HG03565 (cell line): ENCODE measurements at regions not wholly inside any gene's neighbourhood (a gene's known extent, or its start where the extent isn't known, plus 50 kb on each side); places are given as distances from the start of the nearest gene placed in this dataset.
"Not testable (repeated sequence)": the region's sequence is repeated elsewhere in the genome, so short reads cannot be mapped to it uniquely, and the experiment has no call there.

Source experiments
- ATAC-seq: cut with Tn5 transposase; IDR thresholded peaks from one replicate; pipeline ENCODE4 v1.9.1; 2021; ENCODE audit warnings: mild to moderate bottlenecking, moderate library complexity; ENCODE audit not compliant: unreplicated experiment

- no peak for ATAC-seq
Observed at GRCh38 chr7:125084196-125084595, 154.6 kb upstream of the POT1 start.

- ATAC-seq = no peak
Observed at GRCh38 chr7:125074141-125074540, 144.5 kb upstream of the POT1 start.

- no peak for ATAC-seq
Observed at GRCh38 chr7:125065546-125065945, 135.9 kb upstream of the POT1 start.

GRCh38 chr7:125065001-125065400 lies 135.4 kb upstream of the POT1 start:
- no peak for ATAC-seq

- peak; percentile 96 for ATAC-seq
Observed at GRCh38 chr7:125061776-125062397, 132.3 kb upstream of the POT1 start.

- not testable (repeated sequence) for ATAC-seq
Observed at GRCh38 chr7:125061083-125061745, 131.6 kb upstream of the POT1 start.

- ATAC-seq = no peak
Observed at GRCh38 chr7:125059861-125060456, 130.3 kb upstream of the POT1 start.

- ATAC-seq = no peak
Observed at GRCh38 chr7:125057963-125058362, 128.3 kb upstream of the POT1 start.

GRCh38 chr7:125055376-125055775 lies 125.8 kb upstream of the POT1 start:
- ATAC-seq = no peak

- ATAC-seq = no peak
Observed at GRCh38 chr7:125046767-125047166, 117.1 kb upstream of the POT1 start.

GRCh38 chr7:125033506-125033905 lies 103.9 kb upstream of the POT1 start:
- ATAC-seq = no peak

- no peak for ATAC-seq
Observed at GRCh38 chr7:125032943-125033342, 103.3 kb upstream of the POT1 start.

- ATAC-seq = no peak
Observed at GRCh38 chr7:125030756-125031387, 101.2 kb upstream of the POT1 start.

GRCh38 chr7:125025620-125026019 lies 96.0 kb upstream of the POT1 start:
- no peak for ATAC-seq

- no peak for ATAC-seq
Observed at GRCh38 chr7:125020801-125021200, 91.2 kb upstream of the POT1 start.

GRCh38 chr7:125010540-125010939 lies 80.9 kb upstream of the POT1 start:
- ATAC-seq = no peak

GRCh38 chr7:124996778-124997177 lies 67.2 kb upstream of the POT1 start:
- peak; percentile 88 for ATAC-seq

GRCh38 chr7:124992851-124993562 lies 63.4 kb upstream of the POT1 start:
- ATAC-seq = no peak

GRCh38 chr7:124989911-124990310 lies 60.3 kb upstream of the POT1 start:
- no peak for ATAC-seq
